Smooth muscle cell (in vitro differentiated cells): ENCODE measurements at regions not wholly inside any gene's neighbourhood (a gene's known extent, or its start where the extent isn't known, plus 50 kb on each side); places are given as distances from the start of the nearest gene placed in this dataset.

Experiments
- DNase-seq: peaks from one replicate; lab custom pipeline; 2025; ENCODE audit not compliant: unreplicated experiment; lab: John Stamatoyannopoulos, UW
- H2AFZ ChIP-seq: fragments of 200-600 bp; sonication (generic); 2 replicates; pipeline ENCODE4 v1.6.0; 2016; ENCODE audit warnings: antibody characterized with exemption, low read depth, mild to moderate bottlenecking
- H3F3A ChIP-seq: fragments of 200-600 bp; sonication (generic); 2 replicates; pipeline ENCODE4 v1.6.0; 2017; ENCODE audit warnings: antibody characterized with exemption, low read depth
- H3K27ac ChIP-seq: fragments of 200-600 bp; sonication (generic); 2 replicates; pipeline ENCODE4 v1.5.1; 2016; ENCODE audit warnings: low read depth, mild to moderate bottlenecking
- H3K27me3 ChIP-seq: fragments of 200-600 bp; sonication (generic); 2 replicates; pipeline ENCODE4 v1.6.1; 2016; ENCODE audit warnings: low read depth, mild to moderate bottlenecking
- H3K36me3 ChIP-seq: fragments of 200-600 bp; sonication (generic); 2 replicates; pipeline ENCODE4 v1.5.1; 2016; ENCODE audit warnings: low read depth
- H3K4me1 ChIP-seq: fragments of 200-600 bp; sonication (generic); 2 replicates; pipeline ENCODE4 v1.5.1; 2016; ENCODE audit warnings: low read depth
- H3K4me2 ChIP-seq: fragments of 200-600 bp; sonication (generic); 2 replicates; pipeline ENCODE4 v1.6.0; 2016; ENCODE audit warnings: mild to moderate bottlenecking
- H3K4me3 ChIP-seq: fragments of 200-600 bp; sonication (generic); 2 replicates; pipeline ENCODE4 v1.5.1; 2016; ENCODE audit warnings: mild to moderate bottlenecking
- H3K79me2 ChIP-seq: fragments of 200-600 bp; sonication (generic); 2 replicates; pipeline ENCODE4 v1.6.0; 2016; ENCODE audit warnings: low read depth, mild to moderate bottlenecking
- H3K9ac ChIP-seq: fragments of 200-600 bp; sonication (generic); 2 replicates; pipeline ENCODE4 v1.6.0; 2016; ENCODE audit warnings: low read depth
- H3K9me3 ChIP-seq: fragments of 200-600 bp; sonication (generic); replicated peaks from 2 replicates; pipeline ENCODE4 v1.5.1; 2016; ENCODE audit warnings: low read depth
- H4K20me1 ChIP-seq: fragments of 200-600 bp; sonication (generic); 2 replicates; pipeline ENCODE4 v1.6.0; 2016; ENCODE audit warnings: low read depth
- CTCF ChIP-seq: fragments of 200-600 bp; sonication (generic); IDR thresholded peaks from 2 replicates; pipeline ENCODE4 v1.5.1; 2017; ENCODE audit warnings: borderline replicate concordance, mild to moderate bottlenecking, antibody characterized with exemption; ENCODE audit not compliant: insufficient read depth, poor library complexity, severe bottlenecking
- WGBS: methylation state at CpG from one replicate; pipeline ENCODE4 v1.1.7; 2016; ENCODE audit warnings: low lambda C conversion rate; 5-methylcytosine and 5-hydroxymethylcytosine counted together

DNA sequence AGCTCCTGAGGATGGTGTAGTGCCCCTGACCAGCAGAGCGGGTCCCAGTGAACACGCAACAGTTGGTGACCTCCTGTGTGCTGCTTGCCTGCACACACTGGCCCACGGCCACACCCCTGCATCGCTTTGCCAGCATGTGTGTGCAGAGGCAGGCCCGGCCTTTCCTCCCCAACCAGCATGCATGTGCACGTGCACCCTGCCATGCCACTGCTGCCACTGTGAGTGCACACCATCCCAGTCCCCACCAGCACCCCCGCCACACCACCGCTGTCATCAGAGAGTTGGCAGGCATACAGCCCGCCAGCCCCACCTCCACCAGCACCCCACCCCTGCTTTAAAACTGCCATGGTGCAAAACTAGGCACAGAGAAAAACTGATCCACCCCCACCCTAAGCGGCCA lies 197.4 kb upstream of the SRD5A2 start:
- Histone ChIP-seq H3K4me1 (no peaks in the 10 kb centered on the region), H3K79me2 (no peaks in the 10 kb centered on the region), H3K9me3 (no peaks in the 10 kb centered on the region), H4K20me1 (no peaks in the 10 kb centered on the region), H3K36me3 (no peaks in the 10 kb centered on the region), H3K27ac (no peak overlapping the region), H3K4me2 (no peak overlapping the region), H3K27me3 (no peaks in the 10 kb centered on the region), H3K4me3 (no peak overlapping the region), H2AFZ (no peak overlapping the region), H3F3A (no peaks in the 10 kb centered on the region), H3K9ac (no peak overlapping the region)
- WGBS: 93% methylated on average over 9 of the region's 10 CpGs
- no peak for TF ChIP-seq CTCF
- no peak for DNase-seq

DNA sequence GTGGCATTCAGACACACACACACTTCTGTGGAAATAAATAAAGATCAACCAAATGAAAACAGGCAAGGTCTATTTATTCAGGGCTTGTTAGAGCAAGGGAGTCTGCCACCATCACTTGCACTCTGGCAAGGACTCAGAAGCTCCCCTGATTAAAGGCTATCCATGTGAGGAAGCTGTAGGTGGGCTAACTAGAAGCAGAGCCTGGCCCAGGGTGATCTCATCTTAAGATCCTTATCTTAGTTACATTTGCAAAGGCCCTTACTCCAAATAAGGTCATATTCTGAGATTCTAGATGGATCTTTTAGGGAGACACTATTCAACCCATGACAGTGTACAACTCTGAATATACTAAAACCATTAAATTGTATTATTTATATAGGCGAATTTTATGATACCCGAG lies 190.0 kb upstream of the SRD5A2 start:
- Histone ChIP-seq H2AFZ (no peak overlapping the region), H3K79me2 (no peaks in the 10 kb centered on the region), H3K27me3 (no peaks in the 10 kb centered on the region), H3K4me2 (no peak overlapping the region), H4K20me1 (no peaks in the 10 kb centered on the region), H3K4me1 (no peaks in the 10 kb centered on the region), H3K9me3 (no peaks in the 10 kb centered on the region), H3K9ac (no peak overlapping the region), H3K4me3 (no peak overlapping the region), H3K36me3 (no peaks in the 10 kb centered on the region), H3F3A (no peaks in the 10 kb centered on the region), H3K27ac (no peak overlapping the region)
- TF ChIP-seq CTCF: no peak
- 82% methylated on average over 2 of the region's 2 CpGs for WGBS
- DNase-seq: no peak

GRCh38 chr2:31765078-31765945 lies 184.6 kb upstream of the SRD5A2 start:
- H3K27me3 ChIP-seq: no peaks in the 10 kb centered on the region
- H2AFZ ChIP-seq: no peak overlapping the region
- 84% methylated on average over 2 of the region's 2 CpGs for WGBS
- no peak overlapping the region for H3K4me2 ChIP-seq
- no peak for DNase-seq
- no peaks in the 10 kb centered on the region for H3K36me3 ChIP-seq
- TF ChIP-seq CTCF: no peak
- H3K9ac ChIP-seq: no peak overlapping the region
- no peaks in the 10 kb centered on the region for H4K20me1 ChIP-seq
- no peak overlapping the region for H3K27ac ChIP-seq
- H3F3A ChIP-seq: no peaks in the 10 kb centered on the region
- H3K4me1 ChIP-seq: no peaks in the 10 kb centered on the region
- H3K9me3 ChIP-seq: no peaks in the 10 kb centered on the region
- no peaks in the 10 kb centered on the region for H3K79me2 ChIP-seq
- no peak overlapping the region for H3K4me3 ChIP-seq

- DNase-seq: no peak
- no peaks in the 10 kb centered on the region for H3K27me3 ChIP-seq
- TF ChIP-seq CTCF: no peak
- no peak overlapping the region for H2AFZ ChIP-seq
- no peak overlapping the region for H3K27ac ChIP-seq
- no peaks in the 10 kb centered on the region for H3K79me2 ChIP-seq
- H3K4me2 ChIP-seq: no peak overlapping the region
- no peaks in the 10 kb centered on the region for H3K4me1 ChIP-seq
- 63% methylated on average over 2 of the region's 2 CpGs for WGBS
- no peaks in the 10 kb centered on the region for H4K20me1 ChIP-seq
- no peak overlapping the region for H3K9ac ChIP-seq
- no peaks in the 10 kb centered on the region for H3K9me3 ChIP-seq
- H3K36me3 ChIP-seq: no peaks in the 10 kb centered on the region
- H3F3A ChIP-seq: no peaks in the 10 kb centered on the region
- H3K4me3 ChIP-seq: no peak overlapping the region
These were observed 183.4 kb upstream of the SRD5A2 start for GRCh38 chr2:31764169-31764568.
